Inferior parietal cortex (tissue), 1 donor: ENCODE measurements at regions not wholly inside any gene's neighbourhood (a gene's known extent, or its start where the extent isn't known, plus 50 kb on each side); places are given as distances from the start of the nearest gene placed in this dataset.
"Not testable (repeated sequence)": the region's sequence is repeated elsewhere in the genome, so short reads cannot be mapped to it uniquely, and the experiment has no call there.

Experiments
- DNase-seq: peaks from one replicate; pipeline ENCODE4 v3.0.0-alpha.2; 2016; ENCODE audit errors: extremely low spot score

- not testable (repeated sequence) for DNase-seq
Measured at GRCh38 chr9:25731895-25732794, 53.9 kb upstream of the TUSC1 start.
